Panc1 (cell line): ENCODE measurements at regions not wholly inside any gene's neighbourhood (a gene's known extent, or its start where the extent isn't known, plus 50 kb on each side); places are given as distances from the start of the nearest gene placed in this dataset.

Experiments used
- ATAC-seq: fragments of 200-7000 bp; cut with Tn5 transposase; 2 replicates; pipeline ENCODE4 v1.9.1; 2020; ENCODE audit warnings: mild to moderate bottlenecking, moderate library complexity
- BruUV-seq: library from RNA; stranded (reverse); fragments of 400-500 nt; replicated peaks from 2 replicates; lab custom pipeline; 2021; lab: Mats Ljungman, UMichigan
- CTCF ChIA-PET: fragments of 300-600 bp; sonication (Branson Sonifier 250); formaldehyde crosslinking; loops from one replicate; lab custom pipeline; 2022; ENCODE audit warnings: antibody characterized with exemption; lab: Charles Lee
- POLR2A ChIA-PET: fragments of 300-600 bp; sonication (Branson Sonifier 250); formaldehyde crosslinking; loops from one replicate; lab custom pipeline; 2022; ENCODE audit warnings: antibody characterized with exemption; lab: Charles Lee
- DNase-seq: peaks from one replicate; pipeline ENCODE4 v3.0.0-alpha.2; 2010; ENCODE audit warnings: low read depth, low spot score
- H3K27ac ChIP-seq: 2 replicates; pipeline ENCODE4 v1.5.1; 2011; ENCODE audit warnings: mild to moderate bottlenecking, low read length, inconsistent platforms
- H3K27me3 ChIP-seq: fragments of 200-500 bp; sonication (Bioruptor generic); 2 replicates; pipeline ENCODE4 v1.6.0; 2014; ENCODE audit warnings: low read length, inconsistent platforms; ENCODE audit not compliant: control insufficient read depth, insufficient read depth
- H3K36me3 ChIP-seq: fragments of 200-500 bp; sonication (Bioruptor generic); 2 replicates; pipeline ENCODE4 v1.5.1; 2014; ENCODE audit warnings: inconsistent platforms, mild to moderate bottlenecking, low read length, moderate library complexity; ENCODE audit not compliant: control insufficient read depth, insufficient read depth
- H3K4me1 ChIP-seq: 2 replicates; pipeline ENCODE4 v1.5.1; 2011; ENCODE audit warnings: inconsistent platforms, mild to moderate bottlenecking, low read length, moderate library complexity; ENCODE audit not compliant: control insufficient read depth, insufficient read depth
- H3K4me3 ChIP-seq, 2 experiments: 2 replicates each; pipeline ENCODE4 v1.5.1; 2011 to 2012; ENCODE audit warnings: low read depth in 2 of 2, low read length in 2 of 2, mild to moderate bottlenecking in 2 of 2, inconsistent platforms in 1 of 2, moderate library complexity in 1 of 2
- H3K9me3 ChIP-seq: fragments of 200-500 bp; sonication (Bioruptor generic); 2 replicates; pipeline ENCODE4 v1.5.1; 2014; ENCODE audit warnings: low read depth, mild to moderate bottlenecking, inconsistent platforms, low read length, moderate library complexity; ENCODE audit not compliant: control insufficient read depth, insufficient read depth
- CTCF ChIP-seq: fragments of 450-650 bp; IDR thresholded peaks from 2 replicates; pipeline ENCODE4 v1.5.1; 2017; ENCODE audit warnings: mild to moderate bottlenecking
- POLR2AphosphoS5 ChIP-seq: IDR thresholded peaks from 2 replicates; pipeline ENCODE4 v1.6.1; 2012; ENCODE audit warnings: mild to moderate bottlenecking, low read depth, low read length, moderate library complexity
- REST ChIP-seq, 2 experiments: IDR thresholded peaks; 2 replicates each; pipeline ENCODE4 v1.6.1; 2011 to 2012; ENCODE audit warnings: low read depth in 2 of 2, control low read depth in 1 of 2, low read length in 1 of 2, mild to moderate bottlenecking in 1 of 2, moderate library complexity in 1 of 2; ENCODE audit not compliant: insufficient read depth in 1 of 2
- SIN3A ChIP-seq: IDR thresholded peaks from 2 replicates; pipeline ENCODE4 v1.6.1; 2012; ENCODE audit warnings: low read depth, mild to moderate bottlenecking, low read length, moderate library complexity, borderline replicate concordance; ENCODE audit not compliant: insufficient read depth
- TCF7L2 ChIP-seq: IDR thresholded peaks from 2 replicates; pipeline ENCODE4 v1.6.1; 2011; ENCODE audit warnings: mild to moderate bottlenecking, low read depth, low read length, inconsistent platforms
- in situ Hi-C: cut with HindIII; loops from 2 replicates; pipeline ENCODE4 v1.10.0; 2016; ENCODE audit warnings: low sequenced_read_pairs, low pct_unique_long_range_greater_than_20kb
- intact Hi-C: fragments of 100-400 bp; cut with micrococcal nuclease; formaldehyde crosslinking; loops from one replicate; pipeline ENCODE4 v1.10.0; 2022; ENCODE audit not compliant: unreplicated experiment

DNA sequence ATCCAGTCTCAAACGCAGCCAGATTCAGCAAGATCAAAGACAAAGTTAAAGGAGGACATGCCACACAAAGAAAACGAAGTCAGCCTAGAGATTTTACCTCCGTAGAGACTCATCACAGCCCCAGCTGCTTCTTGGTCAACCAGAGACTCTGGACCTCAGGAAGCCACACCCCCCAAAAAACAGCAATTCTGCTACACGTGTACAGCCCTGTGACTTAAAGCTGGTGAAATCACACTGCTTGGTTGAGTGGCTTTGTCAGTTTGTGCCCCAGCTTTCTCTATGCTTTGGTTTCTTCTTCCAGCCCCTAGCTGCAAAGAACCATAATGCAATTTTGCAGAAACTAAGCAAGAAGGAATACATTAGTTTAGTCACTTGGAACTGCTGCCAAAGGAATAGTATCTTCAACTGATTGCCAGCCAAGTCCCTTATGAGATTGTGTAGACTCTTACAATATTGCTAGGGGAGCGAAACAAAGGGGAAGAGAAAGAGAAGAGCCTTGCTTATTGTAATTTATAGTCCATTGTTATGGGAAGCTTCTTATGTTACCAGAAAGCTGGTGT, 158.8 kb upstream of the ZNF462 start:
- POLR2A ChIA-PET, result no interaction called here
- in situ Hi-C loops, result no loop called here

GRCh38 chr9:106707291-106707690, 155.7 kb upstream of the ZNF462 start:
- POLR2A ChIA-PET, result no interaction called here
- H3K9me3 ChIP-seq, result no peaks in the 10 kb centered on the region
- no TSS peak for BruUV-seq
- intact Hi-C loops, result no loop called here
- no peaks in the 10 kb centered on the region for H3K4me1 ChIP-seq
- no peaks in the 10 kb centered on the region for H3K27me3 ChIP-seq
- no peak overlapping the region for H3K4me3 ChIP-seq
- TF ChIP-seq REST (IDR thresholded peaks at IDR 0.05; ENCODE audit: insufficient read depth in 1 of 2, low read depth in 2 of 2, low read length in 1 of 2) (no peak), TCF7L2 (no peak), CTCF (no peak), POLR2AphosphoS5 (no peak), SIN3A (no peak)
- CTCF ChIA-PET, result no interaction called here
- in situ Hi-C loops, result no loop called here
- no peaks in the 10 kb centered on the region for H3K36me3 ChIP-seq
- no peak overlapping the region for H3K27ac ChIP-seq
- no peak for ATAC-seq
- no peak for DNase-seq

More for the DNA sequence above, 158.8 kb upstream of the ZNF462 start:
- CTCF ChIA-PET, result no interaction called here
- H3K4me1 ChIP-seq, result no peaks in the 10 kb centered on the region
- H3K9me3 ChIP-seq, result no peaks in the 10 kb centered on the region
- TF ChIP-seq REST (IDR thresholded peaks at IDR 0.05; ENCODE audit: insufficient read depth in 1 of 2, low read depth in 2 of 2, low read length in 1 of 2) (no peak), TCF7L2 (no peak), CTCF (no peak), SIN3A (no peak), POLR2AphosphoS5 (no peak)
- intact Hi-C loops, result no loop called here
- no peak overlapping the region for H3K27ac ChIP-seq
- H3K27me3 ChIP-seq, result no peaks in the 10 kb centered on the region
- no peak overlapping the region for H3K4me3 ChIP-seq
- ATAC-seq, result no peak
- DNase-seq, result no peak
- no TSS peak for BruUV-seq
- H3K36me3 ChIP-seq, result no peaks in the 10 kb centered on the region
